NCI-H510A (cell line): ENCODE measurements at regions not wholly inside any gene's neighbourhood (a gene's known extent, or its start where the extent isn't known, plus 50 kb on each side); places are given as distances from the start of the nearest gene placed in this dataset.
"Not testable (repeated sequence)": the region's sequence is repeated elsewhere in the genome, so short reads cannot be mapped to it uniquely, and the experiment has no call there.

Experiments
- DNase-seq: peaks from one replicate; lab custom pipeline; 2025; lab: John Stamatoyannopoulos, UW

GRCh38 chr4:33924239-33924638 is 2320.1 kb downstream of the ARAP2 start:
- DNase-seq: no peak

GRCh38 chr4:33924811-33925210 is 2319.5 kb downstream of the ARAP2 start:
- no peak for DNase-seq

GRCh38 chr4:33930497-33930896 is 2313.8 kb downstream of the ARAP2 start:
- no peak for DNase-seq

DNA sequence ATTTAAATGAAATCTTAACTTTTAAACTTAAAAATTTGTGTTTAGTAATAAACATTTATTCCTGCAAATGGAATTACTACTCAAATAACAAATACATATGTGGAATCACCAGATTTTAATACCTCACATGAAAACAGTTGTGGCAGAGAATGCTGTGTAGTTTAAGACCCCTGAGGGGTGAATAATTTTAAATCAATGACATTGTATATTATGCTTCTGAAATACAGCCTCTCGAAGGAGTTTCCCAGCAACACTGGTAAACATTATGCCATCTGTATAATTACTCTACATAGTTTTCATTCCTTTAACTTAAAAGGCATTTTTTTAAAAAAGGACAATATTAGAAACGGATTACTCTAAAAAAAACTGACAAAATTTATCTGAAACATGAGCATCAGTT is 2313.3 kb downstream of the ARAP2 start:
- no peak for DNase-seq

DNA sequence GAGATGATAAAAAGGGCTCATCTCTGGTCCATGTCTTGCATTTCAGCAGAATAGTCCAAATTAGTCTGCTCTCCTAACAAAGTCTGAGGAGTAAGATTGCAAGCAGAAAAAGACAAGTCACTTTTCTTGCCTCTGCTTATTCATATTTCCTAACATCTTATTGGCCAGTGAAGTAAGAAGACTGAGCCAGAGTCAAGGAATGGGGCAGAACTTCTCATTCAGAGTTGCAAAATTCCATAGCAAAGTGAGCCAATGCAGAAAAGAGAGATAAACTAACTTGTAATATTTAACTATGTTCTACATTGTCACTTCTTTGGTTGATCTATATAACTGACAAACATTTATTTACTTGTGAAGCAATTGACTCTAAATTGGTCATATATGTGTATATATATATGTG is 2304.0 kb downstream of the ARAP2 start:
- no peak for DNase-seq

- no peak for DNase-seq
These were observed 2302.5 kb downstream of the ARAP2 start for GRCh38 chr4:33941854-33942253.

GRCh38 chr4:33948921-33949320 is 2295.4 kb downstream of the ARAP2 start:
- DNase-seq: no peak

DNA sequence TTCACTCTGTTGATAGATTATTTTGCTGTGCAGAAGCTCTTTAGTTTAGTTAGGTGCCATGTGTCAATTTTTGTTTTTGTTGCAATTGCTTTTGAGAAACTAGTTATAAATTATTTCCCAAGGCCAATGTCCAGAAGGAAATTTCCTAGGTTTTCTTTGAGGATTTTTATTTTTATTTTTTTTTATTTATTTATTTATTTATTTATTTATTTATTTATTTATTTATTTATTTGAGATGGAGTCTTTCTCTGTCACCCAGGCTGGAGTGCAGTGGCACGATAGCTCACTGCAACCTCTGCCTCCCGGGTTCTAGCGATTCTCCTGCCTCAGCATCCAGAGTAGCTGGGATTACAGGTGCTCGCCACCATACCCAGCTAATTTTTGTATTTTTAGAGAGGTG is 2290.5 kb downstream of the ARAP2 start:
- DNase-seq: not testable (repeated sequence)

- no peak for DNase-seq
These were observed 2289.6 kb downstream of the ARAP2 start for GRCh38 chr4:33954759-33955158.

- DNase-seq: no peak
These were observed 2284.8 kb downstream of the ARAP2 start for GRCh38 chr4:33959519-33959918.

DNA sequence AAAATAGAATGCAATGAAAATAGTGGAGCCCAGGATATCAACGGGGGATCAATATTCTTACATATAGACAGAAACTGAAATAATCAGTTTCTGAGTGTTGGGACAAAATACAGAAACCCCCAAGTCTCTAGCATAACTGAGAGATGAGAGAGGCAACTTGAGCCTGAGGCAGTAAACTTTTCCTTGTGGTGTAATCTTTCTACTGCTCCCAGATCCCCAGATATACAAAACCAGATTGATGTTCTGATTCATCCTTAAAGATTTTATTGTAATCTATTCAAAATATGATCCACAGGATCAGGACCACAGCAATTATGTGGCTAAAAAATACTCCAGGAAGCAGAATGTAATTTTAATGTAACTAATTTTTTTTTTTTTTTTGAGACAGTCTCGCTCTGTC is 2282.6 kb downstream of the ARAP2 start:
- DNase-seq: no peak

DNA sequence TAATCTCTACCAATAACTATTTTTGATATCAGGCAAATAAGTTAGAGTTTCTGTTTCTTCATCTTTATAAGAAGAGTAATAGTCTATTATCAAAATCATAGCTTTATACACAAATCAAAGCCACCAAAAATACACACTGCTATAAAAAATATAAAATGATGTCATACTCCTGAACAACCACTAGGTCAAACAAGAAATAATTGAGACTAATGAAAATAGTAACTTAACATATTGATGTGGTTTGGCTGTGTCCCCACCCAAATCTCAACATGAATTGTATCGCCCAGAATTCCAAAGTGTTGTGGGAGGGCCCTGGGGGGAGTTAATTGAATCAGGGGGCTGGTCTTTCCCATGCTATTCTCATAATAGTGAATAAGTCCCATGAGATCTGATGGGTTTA is 2277.5 kb downstream of the ARAP2 start:
- DNase-seq: no peak

GRCh38 chr4:33974270-33974669 is 2270.0 kb downstream of the ARAP2 start:
- no peak for DNase-seq

GRCh38 chr4:33975995-33976394 is 2268.3 kb downstream of the ARAP2 start:
- DNase-seq: no peak

- DNase-seq: not testable (repeated sequence)
These were observed 2264.5 kb downstream of the ARAP2 start for GRCh38 chr4:33979781-33980180.

GRCh38 chr4:33980361-33980760 is 2264.0 kb downstream of the ARAP2 start:
- DNase-seq: no peak

GRCh38 chr4:33989820-33990443 is 2254.4 kb downstream of the ARAP2 start:
- DNase-seq: no peak

DNA sequence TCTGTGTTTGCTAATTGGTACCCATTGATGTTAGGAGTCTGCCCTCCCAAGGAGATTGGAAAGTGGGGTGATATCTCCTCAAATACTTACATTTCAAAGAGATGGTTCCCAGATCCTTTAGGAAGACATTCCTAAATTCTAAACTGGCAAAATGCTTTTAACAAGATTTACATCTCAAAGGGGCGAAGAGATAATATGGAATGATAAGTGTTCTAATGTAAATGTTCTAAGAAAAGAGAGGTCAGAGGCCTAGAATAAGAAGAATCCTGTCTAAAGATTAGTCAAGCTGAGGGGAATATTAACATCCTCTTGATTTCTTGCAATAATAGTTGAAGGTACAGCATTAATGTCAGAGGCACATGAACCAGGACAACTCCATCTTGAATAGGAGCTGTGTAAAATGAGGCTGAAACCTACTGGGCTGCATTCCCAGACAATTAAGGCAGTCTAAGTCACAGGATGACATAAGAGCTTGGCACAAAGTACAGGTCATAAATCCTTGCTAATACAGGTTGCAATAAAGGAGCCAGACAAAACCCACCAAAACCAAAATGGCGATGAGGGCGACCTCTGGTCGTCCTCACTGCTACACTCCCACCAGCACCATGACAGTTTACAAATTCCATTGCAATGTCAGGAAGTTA is 2248.1 kb downstream of the ARAP2 start:
- DNase-seq: no peak

- DNase-seq: no peak
These were observed 2246.0 kb downstream of the ARAP2 start for GRCh38 chr4:33998291-33998690.

DNA sequence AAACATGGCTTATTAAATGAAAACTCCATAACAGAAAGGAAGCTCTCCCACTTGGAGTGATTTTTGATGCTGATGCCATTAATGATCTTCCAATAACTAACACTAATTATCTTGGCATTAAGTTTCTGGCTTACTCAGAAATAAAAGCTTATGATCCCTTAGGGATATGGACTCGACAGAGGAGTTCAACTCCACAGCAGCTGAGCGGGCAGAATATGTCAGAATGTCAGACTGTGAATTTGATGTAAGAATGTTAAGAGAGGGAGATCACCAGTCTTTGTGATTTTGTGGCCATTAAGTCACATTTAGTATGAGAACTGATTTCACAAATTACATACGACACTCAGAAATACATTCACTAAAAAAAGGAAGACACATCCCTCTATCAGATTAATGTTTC is 2244.0 kb downstream of the ARAP2 start:
- DNase-seq: no peak

- not testable (repeated sequence) for DNase-seq
These were observed 2237.8 kb downstream of the ARAP2 start for GRCh38 chr4:34006540-34006939.

GRCh38 chr4:34009951-34010350 is 2234.4 kb downstream of the ARAP2 start:
- no peak for DNase-seq

DNA sequence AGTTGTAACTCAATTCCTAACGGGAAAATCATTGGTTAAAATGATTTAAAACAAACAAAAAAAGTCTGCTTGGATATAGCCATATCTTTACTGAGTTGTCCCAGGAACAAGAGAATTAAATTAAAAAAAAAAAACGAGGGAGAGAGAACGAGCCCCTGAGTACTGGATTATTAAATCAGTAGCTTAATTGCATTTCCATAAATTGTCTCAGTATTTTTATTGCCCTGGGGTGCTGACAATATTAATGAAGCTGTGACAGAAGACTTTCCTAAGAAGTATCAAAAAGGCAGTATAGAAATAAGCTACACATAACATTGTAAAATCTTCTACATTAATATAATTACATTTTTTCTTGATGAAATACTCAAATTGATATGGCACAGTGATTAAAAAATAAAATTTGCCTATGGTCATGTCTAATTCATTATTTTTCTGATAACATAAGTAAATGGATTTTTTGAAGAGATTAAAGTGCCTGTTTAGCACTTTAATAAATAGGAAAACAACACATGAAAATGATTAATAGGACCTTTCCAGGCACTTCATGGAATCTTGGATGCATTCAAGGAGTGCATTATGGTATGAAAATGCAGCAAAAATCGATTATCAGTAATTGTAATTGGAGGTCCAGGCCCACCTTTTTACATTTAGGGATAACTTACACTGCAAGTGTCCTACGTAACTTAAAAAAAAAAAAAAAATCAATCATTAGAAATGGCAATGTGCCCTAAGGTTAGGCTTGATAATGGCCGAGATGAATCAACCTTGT is 2233.4 kb downstream of the ARAP2 start:
- DNase-seq: no peak
